Stomach (tissue), 4 donors: ENCODE measurements at regions not wholly inside any gene's neighbourhood (a gene's known extent, or its start where the extent isn't known, plus 50 kb on each side); places are given as distances from the start of the nearest gene placed in this dataset.
"Not testable (repeated sequence)": the region's sequence is repeated elsewhere in the genome, so short reads cannot be mapped to it uniquely, and the experiment has no call there.

Experiments
- CTCF ChIP-seq, 7 experiments: fragments of 450-650 bp in 4 of 7; fragments of 200-600 bp in 3 of 7; sonication (generic) in 3 of 7; IDR thresholded peaks; one replicate each; pipeline ENCODE4 v1.5.1; 2016 to 2019; ENCODE audit warnings: antibody characterized with exemption in 7 of 7, control low read depth in 2 of 7, mild to moderate bottlenecking in 1 of 7
- POLR2A ChIP-seq, 4 donors: fragments of 450-650 bp; IDR thresholded peaks; one replicate each; pipeline ENCODE4 v1.6.1; 2016; ENCODE audit warnings: antibody characterized with exemption in 4 of 4, control low read depth in 2 of 4, mild to moderate bottlenecking in 1 of 4, moderate library complexity in 1 of 4

DNA sequence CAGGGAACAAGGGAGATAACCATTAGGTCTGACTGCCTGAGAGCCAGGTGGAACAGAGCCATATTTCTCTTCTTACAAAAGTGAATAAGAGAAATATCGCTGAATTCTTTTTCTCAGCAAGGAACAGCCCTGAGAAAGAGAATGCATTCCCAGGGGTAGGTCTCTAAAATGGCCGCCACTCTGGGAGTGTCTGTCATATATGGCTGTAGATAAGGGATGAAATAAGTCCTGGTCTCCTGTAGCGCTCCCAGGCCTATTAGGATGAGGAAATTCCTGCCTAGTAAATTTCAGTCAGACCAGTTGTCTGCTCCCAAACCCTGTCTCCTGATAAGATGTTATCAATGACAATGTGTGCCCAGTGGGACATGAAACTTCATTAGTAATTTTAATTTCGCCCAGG, 1236.4 kb upstream of the CNTN5 start:
- not testable (repeated sequence) for TF ChIP-seq CTCF, POLR2A (IDR thresholded peaks at IDR 0.05)
